ENCODE measurements at regions not wholly inside any gene's neighbourhood (a gene's known extent, or its start where the extent isn't known, plus 50 kb on each side); places are given as distances from the start of the nearest gene placed in this dataset.
"Not testable (repeated sequence)": the region's sequence is repeated elsewhere in the genome, so short reads cannot be mapped to it uniquely, and the experiment has no call there.

DNA sequence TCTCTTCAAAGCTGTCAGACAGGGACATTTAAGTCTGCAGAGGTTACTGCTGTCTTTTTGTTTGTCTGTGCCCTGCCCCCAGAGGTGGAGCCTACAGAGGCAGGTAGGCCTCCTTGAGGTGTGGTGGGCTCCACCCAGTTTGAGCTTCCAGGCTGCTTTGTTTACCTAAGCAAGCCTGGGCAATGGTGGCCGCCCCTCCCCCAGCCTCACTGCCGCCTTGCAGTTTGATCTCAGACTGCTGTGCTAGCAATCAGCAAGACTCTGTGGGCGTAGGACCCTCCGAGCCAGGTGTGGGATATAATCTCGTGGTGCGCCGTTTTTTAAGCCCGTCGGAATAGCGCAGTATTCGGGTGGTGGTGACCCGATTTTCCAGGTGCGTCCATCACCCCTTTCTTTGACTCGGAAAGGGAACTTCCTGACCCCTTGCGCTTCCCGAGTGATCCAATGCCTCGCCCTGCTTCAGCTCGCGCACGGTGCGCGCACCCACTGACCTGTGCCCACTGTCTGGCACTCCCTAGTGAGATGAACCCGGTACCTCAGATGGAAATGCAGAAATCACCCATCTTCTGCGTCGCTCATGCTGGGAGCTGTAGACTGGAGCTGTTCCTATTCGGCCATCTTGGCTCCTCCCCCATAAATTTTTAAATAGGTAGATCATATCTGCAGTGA is 785.1 kb downstream of the TDRD15 start:
- DNase-seq = not testable (repeated sequence)

DNA sequence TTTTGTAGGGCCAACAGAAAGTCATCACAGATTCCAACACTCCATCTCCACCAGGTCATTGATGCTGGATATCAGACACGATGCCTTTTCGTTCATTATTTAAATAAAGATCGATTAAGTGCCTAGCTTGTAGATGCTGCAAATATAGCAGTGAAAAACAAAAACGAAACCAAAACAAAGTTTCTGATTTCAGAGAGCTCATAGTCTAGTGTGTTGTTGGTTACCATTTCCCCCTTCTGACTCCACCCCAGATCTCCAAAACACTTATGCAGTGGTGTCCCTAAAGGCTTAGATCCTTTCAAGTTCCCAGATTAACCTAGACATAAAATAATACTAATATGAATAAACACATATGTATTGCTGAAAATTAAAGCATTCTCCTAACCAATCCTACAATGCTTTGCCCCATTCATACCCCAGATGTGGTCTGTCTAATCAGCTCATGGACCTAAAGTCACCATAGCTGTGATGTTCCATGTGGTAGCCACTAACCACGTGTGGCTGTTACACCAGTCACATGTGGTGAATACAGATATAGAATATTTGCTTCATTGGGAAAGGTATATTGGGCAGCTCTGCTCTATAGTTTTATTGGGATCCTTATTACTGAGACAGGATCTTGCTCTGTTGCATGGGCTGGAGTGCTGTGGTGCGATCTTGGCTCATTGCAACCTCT is 787.2 kb downstream of the TDRD15 start:
- no peak for DNase-seq

DNA sequence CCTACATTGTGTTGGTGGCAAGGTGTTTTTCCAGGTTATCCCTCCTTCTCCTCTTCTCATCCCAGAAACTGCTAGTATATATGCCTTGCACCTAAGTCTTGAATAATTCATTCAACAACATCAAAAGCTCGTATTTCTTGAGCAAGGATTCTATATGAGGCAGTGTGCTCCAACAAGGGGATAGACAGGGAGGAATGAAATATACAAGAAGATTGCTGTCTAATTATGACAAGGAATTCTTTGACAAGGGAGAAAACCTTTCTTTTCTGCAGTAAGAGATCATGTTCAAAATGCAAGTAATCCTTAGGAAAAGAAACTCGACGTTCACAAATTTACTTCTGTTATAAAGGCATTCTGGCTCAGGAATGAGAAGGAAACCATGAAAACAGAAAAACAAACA is 788.6 kb downstream of the TDRD15 start:
- DNase-seq = no peak

DNA sequence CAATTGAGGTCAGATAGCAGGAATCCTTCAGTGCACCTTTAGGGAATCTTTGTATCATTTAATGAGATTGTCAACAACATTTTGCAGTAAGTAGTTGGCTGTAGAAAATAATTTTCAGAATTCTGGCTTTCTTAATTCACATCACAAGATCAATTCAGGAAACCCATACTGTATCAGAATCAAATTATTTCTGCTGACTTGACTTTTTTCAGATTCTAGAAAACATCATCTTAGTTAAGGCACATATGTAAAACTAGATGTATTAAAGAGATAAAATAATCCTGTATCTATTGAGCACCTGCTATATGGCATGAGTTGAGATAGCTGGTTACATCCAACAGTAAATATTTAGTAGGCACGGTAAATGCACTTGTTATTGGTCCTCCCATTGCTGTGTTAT is 791.4 kb downstream of the TDRD15 start:
- DNase-seq = no peak

DNA sequence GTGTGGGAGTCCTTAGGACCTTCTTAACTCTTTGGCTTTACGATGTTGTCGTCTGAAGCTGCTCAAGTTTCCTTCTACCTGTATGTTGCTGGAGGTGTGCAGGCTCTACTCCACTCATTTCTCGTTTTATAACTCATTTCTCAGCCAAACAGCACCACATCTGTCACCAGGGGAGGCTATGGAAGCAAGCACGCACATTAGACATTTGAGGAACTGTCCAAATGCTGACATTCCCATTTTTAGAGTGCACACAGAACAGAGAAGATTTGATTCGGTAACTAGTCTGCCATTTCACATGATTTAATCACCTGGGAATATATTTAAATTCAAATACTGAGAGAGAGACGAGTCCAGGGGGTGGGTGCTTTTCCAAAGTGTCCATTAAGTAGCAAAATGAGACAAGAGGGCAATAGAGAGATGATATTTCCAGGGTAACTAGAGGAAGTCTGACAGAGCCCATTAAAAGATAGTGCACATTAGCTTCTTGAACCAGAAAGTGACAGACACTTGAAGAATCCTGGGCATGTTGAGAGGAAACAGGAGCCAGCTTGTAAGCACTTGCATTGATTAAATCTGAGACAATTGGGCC is 793.3 kb downstream of the TDRD15 start:
- DNase-seq = no peak

DNA sequence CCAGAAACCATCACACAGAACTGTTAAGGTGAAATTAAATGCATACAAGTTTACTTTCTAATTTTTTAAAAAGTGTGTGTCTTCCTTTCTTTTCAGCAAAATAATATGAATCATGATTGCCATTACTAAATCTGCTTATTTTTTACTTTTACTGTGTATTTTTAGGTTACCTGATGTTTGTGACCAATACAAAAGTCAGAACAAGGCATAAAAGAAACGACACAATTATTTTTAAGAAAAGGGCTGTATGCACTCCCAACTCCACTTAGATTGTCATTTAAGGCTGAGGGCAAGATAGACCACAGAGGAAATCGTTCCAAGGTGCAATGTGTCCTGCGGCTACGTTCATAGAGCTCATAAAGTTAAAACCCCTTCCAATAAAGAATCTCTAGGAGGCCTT is 797.0 kb downstream of the TDRD15 start:
- no peak for DNase-seq

DNA sequence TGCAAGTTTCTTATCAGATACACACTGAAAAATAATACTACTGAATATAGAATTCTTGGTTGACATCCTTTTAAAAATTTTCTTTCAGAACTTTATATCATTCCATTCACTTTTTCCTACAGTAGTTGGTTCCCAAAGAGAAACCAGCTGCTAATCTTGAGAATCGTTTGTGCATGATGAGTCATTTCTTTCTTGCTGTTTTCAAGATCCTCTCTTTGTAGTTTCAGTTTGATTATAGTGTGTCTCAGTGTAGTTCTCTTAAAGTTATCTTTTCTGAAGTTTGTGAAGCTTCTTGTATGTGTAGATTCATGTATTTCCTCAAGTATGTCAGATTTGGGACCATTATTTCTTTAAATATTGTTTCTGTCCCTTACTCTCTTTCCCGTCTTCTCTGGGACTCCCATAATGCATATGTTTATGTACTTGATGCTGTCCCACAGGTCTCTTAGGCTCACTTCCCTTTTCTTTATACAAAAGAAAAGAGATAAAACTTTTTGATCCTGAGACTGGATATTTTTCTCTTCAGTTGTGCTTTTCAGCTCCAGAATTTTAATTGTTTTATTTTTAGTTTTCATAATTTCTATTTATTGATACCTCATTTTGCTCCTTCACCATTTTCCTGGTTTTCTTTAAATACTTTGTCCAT is 801.0 kb downstream of the TDRD15 start:
- DNase-seq = no peak

DNA sequence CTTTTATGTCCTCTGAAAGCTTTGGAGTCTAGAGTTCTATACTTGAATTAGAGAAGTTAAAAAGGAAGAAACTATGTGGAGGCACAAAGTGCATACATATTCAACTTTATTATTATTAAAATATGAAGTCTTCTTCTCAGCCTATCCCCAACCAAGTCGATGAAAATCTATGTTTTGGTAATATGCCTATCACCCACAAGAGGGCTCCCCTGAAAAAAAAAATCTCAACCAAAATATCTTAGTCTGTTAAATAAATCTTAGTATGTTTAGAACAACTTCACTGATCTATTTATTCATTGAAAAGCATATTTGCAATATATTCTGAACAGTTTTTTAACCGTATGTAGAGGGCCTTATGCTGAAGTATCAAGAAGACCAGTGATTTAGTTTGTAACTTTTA is 804.5 kb downstream of the TDRD15 start:
- DNase-seq = no peak

DNA sequence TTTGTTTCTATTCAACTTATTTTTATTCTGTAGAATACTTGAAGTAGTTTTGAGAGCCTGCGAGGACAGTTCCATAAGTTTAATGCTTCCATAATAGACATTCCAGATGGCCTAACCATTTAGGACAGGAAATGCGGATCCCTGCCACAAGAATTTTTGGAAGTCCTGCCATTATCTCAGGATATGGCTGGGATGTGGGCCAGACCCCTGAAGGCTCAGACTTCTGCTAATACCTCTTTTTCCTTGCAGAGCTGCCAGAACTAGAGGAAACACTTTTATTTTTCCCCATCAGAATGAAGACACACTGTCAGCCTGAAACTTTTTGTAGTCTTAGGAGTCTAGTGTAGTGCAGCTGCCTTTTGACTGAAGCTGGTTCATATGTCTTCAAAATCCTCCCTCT is 806.5 kb downstream of the TDRD15 start:
- DNase-seq = peak; percentile 87

DNA sequence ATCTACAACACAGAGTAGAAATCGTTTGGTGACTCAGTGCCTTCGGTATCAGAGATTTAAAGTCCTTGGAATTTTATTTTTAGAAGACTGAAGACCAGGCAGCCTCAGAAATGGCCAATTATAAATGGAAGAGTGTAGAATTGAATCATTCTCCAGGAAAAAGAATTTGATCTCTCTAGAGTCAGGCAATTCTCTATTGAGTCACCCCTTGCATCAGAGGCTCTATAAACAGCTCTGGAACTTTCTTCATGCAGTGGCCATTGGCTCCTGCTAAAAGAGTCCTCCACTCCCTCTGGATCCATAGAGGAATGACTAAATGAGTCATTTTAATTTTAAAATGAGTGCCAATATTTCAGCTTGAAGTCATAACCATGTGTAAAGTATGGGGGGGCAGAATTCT is 816.2 kb downstream of the TDRD15 start:
- no peak for DNase-seq

DNA sequence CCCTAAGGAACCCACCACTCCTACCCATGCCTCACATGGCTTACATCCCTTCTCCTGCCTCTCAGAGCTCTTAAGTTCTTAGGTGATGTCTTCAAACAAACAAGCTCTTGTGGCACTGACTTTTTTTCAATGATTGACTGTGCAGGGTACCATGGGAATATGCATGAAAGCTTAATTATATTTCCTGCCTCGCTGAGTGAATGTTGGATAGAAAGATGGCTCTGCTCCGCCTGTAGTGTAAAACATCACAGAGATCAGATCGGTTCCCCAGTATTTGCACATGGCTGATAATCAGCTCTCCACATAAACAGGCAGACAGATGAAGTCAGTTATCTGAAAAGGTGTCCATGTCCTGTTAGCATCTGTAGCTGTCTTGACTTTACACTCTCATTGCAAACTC is 820.8 kb downstream of the TDRD15 start:
- DNase-seq = no peak

DNA sequence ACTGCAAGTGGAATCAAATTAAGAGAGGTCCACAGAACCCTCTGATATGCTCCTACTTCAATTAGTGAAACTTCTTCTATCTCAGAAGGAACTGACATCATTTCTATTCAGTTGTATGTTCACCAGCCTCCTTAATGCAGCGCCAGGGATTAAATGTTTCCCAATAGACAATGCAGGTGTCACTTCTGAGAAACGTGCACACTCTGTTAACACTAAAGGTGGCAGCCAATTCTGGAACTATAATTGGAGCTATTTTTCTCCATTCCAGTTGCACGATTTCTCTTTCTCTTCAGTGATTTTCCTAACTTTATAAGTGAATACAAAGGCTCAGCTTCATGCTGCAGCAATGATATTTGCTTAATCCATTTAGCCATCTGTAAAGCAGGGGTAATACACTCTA is 821.9 kb downstream of the TDRD15 start:
- DNase-seq = no peak

DNA sequence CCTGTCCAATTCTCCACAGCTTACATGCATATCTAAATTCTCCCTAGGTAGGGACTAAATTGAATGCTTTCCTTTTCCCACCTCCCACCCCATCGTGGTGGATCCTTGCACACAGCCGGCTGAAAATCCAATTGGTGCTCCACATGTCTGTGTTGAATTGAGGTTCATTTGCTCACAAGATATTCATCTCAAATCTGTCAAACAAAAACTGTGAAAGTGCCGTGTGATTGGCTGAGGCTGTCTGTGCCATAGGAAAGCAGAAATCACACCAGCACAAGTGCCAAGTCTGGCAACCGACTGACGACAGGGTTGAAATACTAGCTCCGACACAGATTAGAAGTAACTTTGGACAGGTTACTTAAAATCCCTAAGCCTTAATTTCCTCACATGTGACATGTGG is 823.3 kb downstream of the TDRD15 start:
- DNase-seq = no peak

DNA sequence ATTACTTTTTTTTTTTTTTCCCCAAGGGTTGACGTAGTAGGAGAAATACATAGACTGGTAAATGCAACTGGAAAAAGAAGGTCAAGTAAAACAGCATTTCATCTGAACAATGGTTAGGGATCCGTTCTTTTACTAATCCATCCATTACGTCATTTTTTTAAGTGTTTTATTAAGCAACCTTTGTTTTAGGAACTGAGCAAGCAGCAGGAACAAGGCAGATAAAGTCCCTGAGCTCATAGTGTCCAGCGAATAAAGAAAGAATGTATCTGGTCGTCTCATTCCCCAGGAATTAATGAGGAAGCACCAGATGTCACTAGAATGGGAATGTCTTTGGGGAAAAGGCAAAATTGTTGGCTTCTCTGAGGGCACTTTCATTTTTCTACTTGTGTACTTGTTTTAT is 842.4 kb downstream of the TDRD15 start:
- no peak for DNase-seq

DNA sequence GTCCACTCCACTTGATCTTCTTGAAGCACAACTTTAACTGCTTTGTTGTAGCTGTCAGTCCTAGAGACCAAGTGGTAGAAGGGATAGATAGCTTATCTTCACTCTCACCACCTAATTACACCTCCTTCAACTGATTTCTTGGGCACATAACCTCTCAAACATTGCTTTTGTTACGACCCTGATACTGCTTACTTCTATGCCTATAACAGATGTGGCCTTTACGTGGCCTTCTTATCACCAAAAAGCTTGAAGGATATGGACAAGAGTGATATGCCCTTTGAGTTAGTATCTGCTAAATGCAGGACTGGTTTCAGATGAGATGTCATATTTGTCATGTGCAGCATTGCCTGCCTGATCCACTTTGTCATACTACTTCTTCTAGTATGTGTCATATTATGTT is 847.2 kb downstream of the TDRD15 start:
- no peak for DNase-seq

DNA sequence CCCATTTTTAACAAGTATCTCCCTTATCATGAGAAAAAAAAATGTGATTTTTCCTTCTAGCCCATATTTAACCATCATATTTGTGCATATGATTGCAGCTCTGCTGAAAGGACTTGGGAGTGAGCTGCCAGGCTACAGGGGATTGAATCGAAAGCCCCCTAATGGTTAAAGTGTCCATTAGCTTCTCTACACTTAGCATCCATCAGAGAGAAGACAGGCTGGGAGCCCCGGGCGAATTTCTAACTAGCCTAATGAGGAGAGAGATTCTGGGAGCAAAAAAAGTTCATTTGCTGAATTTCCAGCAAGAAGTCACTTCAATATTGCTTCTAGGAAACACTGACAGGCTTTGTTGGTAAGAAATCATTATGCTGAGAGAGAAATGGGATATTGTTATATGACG is 848.8 kb downstream of the TDRD15 start:
- DNase-seq = no peak

DNA sequence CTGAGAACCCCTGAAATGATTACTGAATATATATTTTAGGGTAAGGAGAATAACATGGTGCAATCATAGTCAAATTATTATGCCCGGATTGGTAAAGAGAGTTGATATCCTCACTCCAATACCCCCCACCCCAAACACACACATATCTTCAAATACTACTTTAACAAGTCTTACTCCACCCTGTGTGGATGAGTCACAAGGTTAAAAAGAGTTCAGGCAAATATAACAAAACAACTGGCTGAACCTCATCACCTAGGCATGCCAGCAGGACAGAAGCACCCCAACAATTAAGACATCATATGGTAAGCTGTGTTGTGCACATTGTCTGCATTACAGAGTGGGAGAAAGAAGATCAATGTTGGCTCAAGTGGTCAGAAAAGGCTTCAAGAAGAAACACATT is 857.4 kb downstream of the TDRD15 start:
- no peak for DNase-seq

DNA sequence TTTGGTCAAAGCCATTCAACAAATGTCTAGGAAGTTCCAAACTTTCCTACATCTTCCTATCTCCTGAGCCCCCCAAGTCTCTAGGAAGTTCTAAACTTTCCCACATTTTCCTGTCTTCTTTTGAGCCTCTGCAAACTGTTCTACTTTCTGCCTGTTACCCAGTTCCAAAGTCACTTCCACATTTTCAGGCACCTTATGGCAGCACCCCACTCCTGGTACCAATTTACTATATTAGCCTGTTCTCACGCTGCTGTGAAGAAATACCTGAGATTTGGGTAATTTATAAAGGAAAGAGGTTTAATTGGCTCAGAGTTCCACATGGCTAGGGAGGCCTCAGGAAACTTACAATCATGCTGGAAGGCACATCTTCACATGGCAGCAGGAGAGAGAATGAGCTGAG is 869.2 kb downstream of the TDRD15 start:
- DNase-seq = no peak

DNA sequence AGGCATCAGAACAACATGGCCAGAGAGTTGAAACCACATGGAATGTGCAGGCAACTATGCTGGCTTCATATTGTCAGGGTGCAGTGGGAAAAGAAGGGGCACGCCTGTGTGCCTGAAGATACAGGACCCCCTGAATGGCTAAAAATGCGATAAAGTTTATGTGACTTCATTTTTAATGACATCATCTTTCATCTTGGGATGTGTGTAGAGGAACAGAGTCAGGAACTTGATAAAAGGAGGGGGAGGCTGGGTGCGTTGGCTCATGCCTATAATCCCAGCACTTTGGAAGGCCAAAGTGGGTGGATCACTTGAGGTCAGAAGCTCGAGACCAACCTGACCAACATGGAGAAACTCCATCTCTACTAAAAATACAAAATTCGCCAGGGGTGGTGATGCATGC is 872.6 kb downstream of the TDRD15 start:
- DNase-seq = no peak

DNA sequence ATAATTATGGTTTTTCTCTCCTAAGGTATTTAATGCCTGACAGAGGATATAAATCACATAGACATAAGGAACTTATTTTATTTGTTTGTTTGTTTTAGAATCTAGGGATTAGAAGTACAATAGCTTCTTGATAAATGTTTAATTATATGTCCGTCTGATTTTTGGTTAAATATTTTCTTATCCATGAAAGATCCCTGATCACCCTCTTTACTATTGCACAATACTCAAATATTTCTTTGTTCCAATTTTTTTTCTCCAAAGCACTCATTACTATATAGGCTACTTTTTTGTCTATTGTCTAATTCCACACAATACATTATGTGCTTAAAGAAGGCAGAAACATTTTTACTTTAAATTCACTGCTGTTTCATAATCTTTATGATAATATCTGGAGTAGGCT is 875.8 kb downstream of the TDRD15 start:
- DNase-seq = no peak

DNA sequence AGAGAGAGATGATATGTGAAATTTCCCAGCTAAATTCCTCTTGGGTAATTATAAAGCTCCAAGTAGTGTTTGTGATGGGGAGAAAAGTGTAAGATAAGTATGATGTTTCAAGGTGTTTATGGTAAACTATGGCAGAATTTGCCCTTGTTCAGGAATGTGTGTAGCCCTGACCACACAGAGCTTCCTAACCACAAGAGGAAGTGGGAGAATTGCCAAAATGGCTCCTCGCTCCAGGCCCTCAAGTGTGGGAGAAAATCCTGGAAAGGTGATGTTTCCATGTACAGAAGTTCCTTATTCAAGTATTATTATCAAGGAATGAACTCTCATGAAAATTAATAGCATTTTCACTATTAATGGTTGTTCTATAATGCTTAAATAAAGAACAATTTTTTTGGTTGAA is 878.3 kb downstream of the TDRD15 start:
- no peak for DNase-seq

DNA sequence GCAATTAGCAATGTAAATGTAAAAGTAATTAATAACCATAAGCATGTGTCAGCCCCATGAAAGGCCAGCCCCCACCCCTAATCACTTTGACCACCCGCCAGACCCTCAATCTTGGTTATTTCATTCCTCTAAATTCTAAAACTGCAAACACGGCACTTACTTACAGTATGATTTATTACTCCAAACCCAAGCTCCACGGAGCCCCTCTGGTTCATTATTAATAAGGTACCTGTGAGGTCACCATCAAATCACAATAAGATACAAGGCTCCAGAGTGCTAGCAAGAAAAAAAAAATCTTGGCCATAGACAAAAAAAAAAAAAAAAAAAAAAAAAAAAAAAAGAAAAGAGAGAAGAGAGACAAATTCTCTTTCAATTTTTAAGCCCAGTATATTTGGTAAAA is 879.5 kb downstream of the TDRD15 start:
- DNase-seq = no peak

DNA sequence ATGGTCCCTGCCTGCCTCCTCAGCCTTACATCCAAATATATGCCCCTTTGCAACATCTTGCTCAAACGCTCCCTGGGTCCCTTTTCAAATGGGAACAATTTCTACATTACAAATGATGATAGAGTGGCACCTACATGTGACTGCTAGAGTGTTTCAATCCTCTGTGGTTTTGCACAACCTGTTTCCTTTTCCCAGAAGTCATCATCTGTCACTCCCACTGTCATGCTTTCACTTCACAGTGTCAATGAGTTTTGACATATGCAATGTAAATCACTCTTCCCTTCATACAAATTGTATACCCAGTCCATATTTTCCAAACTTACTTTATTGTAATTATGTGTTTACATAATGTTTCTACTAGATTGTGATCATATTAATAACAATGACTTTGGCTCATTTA is 887.3 kb downstream of the TDRD15 start:
- no peak for DNase-seq

DNA sequence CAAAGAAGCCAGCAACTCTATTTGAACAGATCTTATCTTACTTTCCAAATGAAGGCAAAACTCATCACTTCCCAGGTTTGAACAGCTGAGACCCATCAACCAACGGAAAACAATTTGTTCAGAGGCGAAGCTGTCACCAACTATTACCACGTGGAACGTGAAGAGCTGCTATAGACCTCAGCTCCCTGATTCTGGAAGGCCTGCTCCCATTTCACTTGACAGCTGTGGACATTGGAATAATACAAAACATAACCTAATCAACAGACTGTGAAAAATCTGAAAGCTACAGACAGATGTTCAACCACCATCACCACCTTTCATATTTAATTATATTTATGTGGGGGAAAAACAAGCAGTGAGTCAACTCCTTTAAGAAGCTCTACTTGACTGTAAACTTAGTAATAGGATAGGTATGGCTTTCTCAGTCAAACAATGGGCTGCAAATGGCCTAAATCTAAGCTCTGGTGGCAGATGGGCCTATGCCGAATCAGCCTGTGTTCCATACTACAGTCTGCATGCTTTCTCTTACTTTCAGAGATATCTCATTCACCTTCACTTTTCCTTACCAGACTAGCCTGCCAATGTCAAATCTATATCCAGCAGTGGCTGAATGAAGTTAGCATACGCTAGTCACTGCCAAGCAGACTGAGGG is 896.4 kb downstream of the TDRD15 start:
- DNase-seq = no peak

Data from femur (tissue), 1 donor.